HFFc6 (cell line): ENCODE measurements at regions not wholly inside any gene's neighbourhood (a gene's known extent, or its start where the extent isn't known, plus 50 kb on each side); places are given as distances from the start of the nearest gene placed in this dataset.
"Not testable (repeated sequence)": the region's sequence is repeated elsewhere in the genome, so short reads cannot be mapped to it uniquely, and the experiment has no call there.

Experiments
- DNase-seq: peaks from one replicate; pipeline ENCODE4 v3.0.0-alpha.2; 2018
- H3K27ac Mint-ChIP-seq: 2 replicates; pipeline ENCODE4 v1.8.0; 2020; ENCODE audit warnings: mild to moderate bottlenecking, mixed read lengths
- H3K27me3 Mint-ChIP-seq: 2 replicates; pipeline ENCODE4 v1.8.0; 2021; ENCODE audit warnings: mild to moderate bottlenecking, moderate library complexity, mixed read lengths; ENCODE audit not compliant: insufficient read depth
- H3K36me3 Mint-ChIP-seq: 2 replicates; pipeline ENCODE4 v1.8.0; 2021; ENCODE audit warnings: low read depth, mixed read lengths
- H3K4me1 Mint-ChIP-seq: 2 replicates; pipeline ENCODE4 v1.8.0; 2020; ENCODE audit warnings: low read depth, mixed read lengths
- H3K4me3 Mint-ChIP-seq: 2 replicates; pipeline ENCODE4 v1.8.0; 2020; ENCODE audit warnings: mild to moderate bottlenecking, moderate library complexity, mixed read lengths
- H3K9me3 Mint-ChIP-seq: 2 replicates; pipeline ENCODE4 v1.8.0; 2020; ENCODE audit warnings: mild to moderate bottlenecking, mixed read lengths
- CTCF ChIP-seq: fragments of 200-600 bp; sonication (generic); IDR thresholded peaks from 2 replicates; pipeline ENCODE4 v1.5.0; 2021; ENCODE audit warnings: antibody characterized with exemption, mild to moderate bottlenecking

DNA sequence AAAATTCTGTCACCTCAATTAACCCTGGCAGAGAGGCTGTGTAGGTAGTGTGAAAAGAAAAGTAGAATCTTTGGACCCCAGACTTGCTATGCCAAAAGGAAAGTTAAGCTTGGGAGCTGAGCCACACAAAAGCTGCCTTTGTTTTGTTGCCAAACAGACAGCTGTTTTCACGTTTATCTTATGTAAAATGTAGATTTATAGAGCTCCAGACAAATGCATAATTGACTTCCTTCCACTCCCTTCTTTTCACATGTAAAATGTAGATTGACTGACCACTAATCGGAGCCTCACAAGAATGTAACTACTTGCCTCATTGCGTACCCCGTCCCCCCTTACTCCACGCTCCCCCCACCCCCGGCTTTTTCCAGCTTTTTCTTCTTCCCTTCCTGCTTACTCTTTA lies 2302.2 kb upstream of the RAG2 start:
- peaks cover 3% of the 10 kb centered on the region; the same call in 1 of the 2 replicates for H3K27me3 Mint-ChIP-seq
- no peak for DNase-seq
- H3K4me3 Mint-ChIP-seq = no peak overlapping the region
- no peaks in the 10 kb centered on the region for H3K36me3 Mint-ChIP-seq
- H3K4me1 Mint-ChIP-seq = no peaks in the 10 kb centered on the region
- no peak overlapping the region for H3K27ac Mint-ChIP-seq
- TF ChIP-seq CTCF = no peak
- H3K9me3 Mint-ChIP-seq = peaks cover 44% of the 10 kb centered on the region

DNA sequence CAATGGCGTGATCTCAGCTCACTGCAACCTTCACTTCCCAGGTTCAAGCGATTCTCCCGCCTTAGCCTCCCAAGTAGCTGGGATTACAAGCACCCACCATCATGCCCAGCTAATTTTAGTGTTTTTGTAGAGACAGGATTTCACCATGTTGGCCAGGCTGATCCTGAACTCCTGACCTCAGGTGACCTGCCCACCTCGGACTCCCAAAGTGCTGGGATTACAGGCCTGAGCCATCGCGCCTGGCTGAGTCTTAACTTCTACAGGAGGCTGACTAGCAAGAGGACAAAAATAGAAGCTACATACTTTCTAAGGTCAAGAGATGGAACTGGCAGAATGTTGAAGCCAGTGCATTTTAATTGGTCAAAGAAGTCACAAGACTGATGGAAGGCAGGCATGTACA lies 2296.2 kb upstream of the RAG2 start:
- not testable (repeated sequence) for H3K27me3 Mint-ChIP-seq, H3K4me3 Mint-ChIP-seq, H3K27ac Mint-ChIP-seq, H3K36me3 Mint-ChIP-seq, H3K4me1 Mint-ChIP-seq, DNase-seq
- H3K9me3 Mint-ChIP-seq = peaks cover 34% of the 10 kb centered on the region

DNA sequence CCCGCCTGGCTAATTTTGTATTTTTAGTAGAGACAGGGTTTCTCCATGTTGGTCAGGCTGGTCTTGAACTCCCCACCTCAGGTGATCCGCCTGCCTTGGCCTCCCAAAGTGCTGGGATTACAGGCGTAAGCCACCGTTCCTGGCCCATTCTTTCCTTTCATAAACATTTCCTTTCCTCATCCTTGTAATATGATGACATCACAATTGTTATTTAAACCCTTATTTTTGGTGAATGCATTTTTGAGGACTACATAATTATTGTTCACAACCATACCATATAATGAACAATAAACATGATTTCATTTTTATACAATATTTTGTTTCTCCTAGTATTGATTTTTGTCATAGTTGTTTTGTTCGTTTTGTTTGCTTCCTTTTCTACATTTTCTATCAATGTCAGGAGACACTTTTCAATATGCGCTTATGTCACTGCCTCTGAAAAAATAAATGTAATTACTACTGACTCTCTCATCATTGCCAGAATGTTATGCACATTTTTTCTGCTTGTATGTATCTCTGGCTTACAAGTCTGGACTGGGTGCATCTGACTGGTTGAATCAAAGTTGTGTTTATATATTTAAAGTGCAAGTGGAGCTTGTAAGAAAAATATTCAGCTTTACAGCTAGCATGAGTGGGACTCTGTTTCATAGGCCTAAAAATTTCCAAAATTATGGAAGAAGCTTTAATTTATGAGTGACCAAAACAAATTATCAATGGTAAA lies 2286.3 kb upstream of the RAG2 start:
- no peaks in the 10 kb centered on the region for H3K36me3 Mint-ChIP-seq
- no peak for DNase-seq
- H3K27me3 Mint-ChIP-seq = no peaks in the 10 kb centered on the region
- TF ChIP-seq CTCF = no peak
- H3K9me3 Mint-ChIP-seq = peaks cover 22% of the 10 kb centered on the region
- H3K4me3 Mint-ChIP-seq = no peak overlapping the region
- no peak overlapping the region for H3K27ac Mint-ChIP-seq
- H3K4me1 Mint-ChIP-seq = no peaks in the 10 kb centered on the region

DNA sequence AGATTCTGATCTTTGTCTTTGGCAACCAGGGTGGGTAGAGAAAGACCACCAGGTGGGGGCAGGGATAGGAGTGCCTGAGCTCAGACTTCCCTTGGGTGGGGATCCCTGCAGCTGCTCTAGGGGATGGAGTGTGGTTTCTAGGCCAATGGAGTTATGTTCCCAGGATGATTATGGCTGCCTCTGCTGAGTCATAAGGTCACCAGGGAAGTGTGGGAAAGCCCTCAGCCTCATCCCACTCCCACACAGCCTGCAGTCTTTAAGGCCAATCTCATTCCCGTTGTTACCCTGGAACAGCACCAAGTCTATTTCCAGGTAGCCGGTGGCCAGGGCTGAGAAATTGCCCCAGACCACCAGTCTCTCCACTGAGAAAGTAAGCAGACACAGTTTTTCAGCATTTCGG lies 2269.3 kb upstream of the RAG2 start:
- peaks cover 47% of the 10 kb centered on the region for H3K9me3 Mint-ChIP-seq
- no peak for DNase-seq
- no peak overlapping the region for H3K4me3 Mint-ChIP-seq
- peaks cover 4% of the 10 kb centered on the region for H3K36me3 Mint-ChIP-seq
- H3K27ac Mint-ChIP-seq = no peak overlapping the region
- H3K27me3 Mint-ChIP-seq = no peaks in the 10 kb centered on the region
- TF ChIP-seq CTCF = no peak
- H3K4me1 Mint-ChIP-seq = no peaks in the 10 kb centered on the region

DNA sequence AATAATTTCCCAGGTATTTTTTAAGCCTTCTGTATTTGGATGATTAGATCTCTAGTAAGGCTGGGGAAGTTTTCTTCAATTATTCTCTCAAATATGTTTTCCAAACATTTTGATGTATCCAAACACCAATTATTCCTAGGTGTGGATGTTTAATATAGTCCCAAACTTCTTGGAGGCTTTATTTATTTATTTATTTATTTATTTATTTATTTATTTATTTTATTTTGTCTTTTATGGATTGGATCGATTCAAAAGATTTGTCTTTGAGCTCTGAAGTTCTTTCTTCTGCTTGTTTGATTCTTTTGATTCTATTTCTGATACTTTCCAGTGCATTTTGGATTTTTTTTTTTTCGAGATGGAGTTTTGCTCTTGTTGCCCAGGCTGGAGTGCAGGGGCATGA lies 2267.9 kb upstream of the RAG2 start:
- Mint-ChIP-seq H3K9me3 (peaks cover 50% of the 10 kb centered on the region), H3K4me3 (no peak overlapping the region), H3K27me3 (no peaks in the 10 kb centered on the region), H3K4me1 (no peaks in the 10 kb centered on the region), H3K27ac (no peak overlapping the region), H3K36me3 (peaks cover 4% of the 10 kb centered on the region)
- TF ChIP-seq CTCF = no peak
- DNase-seq = no peak

DNA sequence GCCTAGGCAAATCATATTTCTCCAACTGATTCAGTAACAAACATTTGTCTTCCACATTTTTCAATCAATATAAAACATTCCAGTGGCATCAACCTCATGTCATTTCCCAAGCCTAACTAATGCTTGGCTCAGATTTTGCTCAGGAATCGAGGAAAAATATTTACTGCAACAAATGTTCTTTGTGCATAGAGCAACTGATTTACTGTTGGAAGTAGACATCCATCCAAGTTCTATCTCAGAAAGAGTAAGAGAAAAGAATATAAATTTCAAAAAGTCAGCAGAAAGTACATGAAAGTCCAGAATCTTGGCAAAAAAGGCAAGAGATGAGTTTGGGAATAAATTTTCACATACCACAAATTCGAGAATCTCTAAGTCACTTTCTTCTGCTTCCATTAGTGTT lies 2245.0 kb upstream of the RAG2 start:
- Mint-ChIP-seq H3K27me3 (no peaks in the 10 kb centered on the region), H3K36me3 (no peaks in the 10 kb centered on the region), H3K9me3 (peaks cover 29% of the 10 kb centered on the region), H3K4me3 (no peak overlapping the region), H3K27ac (no peak overlapping the region), H3K4me1 (no peaks in the 10 kb centered on the region)
- no peak for TF ChIP-seq CTCF
- DNase-seq = no peak
